NCI-H187 (cell line): ENCODE measurements at regions not wholly inside any gene's neighbourhood (a gene's known extent, or its start where the extent isn't known, plus 50 kb on each side); places are given as distances from the start of the nearest gene placed in this dataset.
"Not testable (repeated sequence)": the region's sequence is repeated elsewhere in the genome, so short reads cannot be mapped to it uniquely, and the experiment has no call there.

ENCODE experiments used
- DNase-seq, 2 experiments: peaks; one replicate each; lab custom pipeline; 2025; lab: John Stamatoyannopoulos, UW

DNA sequence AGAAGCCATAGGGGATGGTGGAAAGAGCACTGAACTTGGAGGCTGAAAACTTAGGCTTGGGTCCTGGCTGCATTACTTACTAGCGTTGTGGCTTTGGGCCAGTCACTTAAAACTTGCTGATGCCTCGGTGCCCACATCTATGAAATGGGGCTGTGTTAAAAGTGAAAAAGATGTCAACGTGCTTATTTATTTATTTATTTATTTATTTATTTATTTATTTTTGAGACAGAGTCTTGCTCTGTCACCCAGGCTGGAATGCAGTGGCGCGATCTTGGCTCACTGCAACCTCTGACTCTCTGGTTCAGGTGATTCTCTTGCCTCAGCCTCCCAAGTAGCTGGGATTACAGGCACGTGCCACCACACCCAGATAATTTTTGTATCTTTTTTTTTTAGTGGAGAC lies 94.3 kb downstream of the MRM1 start:
- DNase-seq: not testable (repeated sequence)

DNA sequence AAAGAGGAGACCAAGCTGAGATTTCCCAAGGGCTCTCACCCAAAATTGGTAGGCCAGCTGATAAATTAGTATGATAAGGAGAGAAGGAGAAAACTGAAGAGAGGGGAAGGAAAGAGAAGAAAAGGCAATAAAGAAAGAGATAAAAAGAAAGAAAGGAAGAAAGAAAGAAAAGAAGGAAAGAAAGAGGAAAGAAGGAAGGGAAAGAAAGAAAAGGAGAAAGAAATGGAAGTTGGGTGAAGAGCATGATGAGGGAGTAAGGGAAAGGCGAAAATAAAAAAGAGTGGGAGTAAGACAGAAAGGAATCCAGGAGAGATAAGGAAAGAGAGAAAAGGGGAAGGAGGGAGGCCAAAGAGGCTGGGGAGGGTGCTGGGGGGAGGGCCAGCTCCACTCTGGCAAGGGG lies 95.4 kb downstream of the MRM1 start:
- DNase-seq: no peak

DNA sequence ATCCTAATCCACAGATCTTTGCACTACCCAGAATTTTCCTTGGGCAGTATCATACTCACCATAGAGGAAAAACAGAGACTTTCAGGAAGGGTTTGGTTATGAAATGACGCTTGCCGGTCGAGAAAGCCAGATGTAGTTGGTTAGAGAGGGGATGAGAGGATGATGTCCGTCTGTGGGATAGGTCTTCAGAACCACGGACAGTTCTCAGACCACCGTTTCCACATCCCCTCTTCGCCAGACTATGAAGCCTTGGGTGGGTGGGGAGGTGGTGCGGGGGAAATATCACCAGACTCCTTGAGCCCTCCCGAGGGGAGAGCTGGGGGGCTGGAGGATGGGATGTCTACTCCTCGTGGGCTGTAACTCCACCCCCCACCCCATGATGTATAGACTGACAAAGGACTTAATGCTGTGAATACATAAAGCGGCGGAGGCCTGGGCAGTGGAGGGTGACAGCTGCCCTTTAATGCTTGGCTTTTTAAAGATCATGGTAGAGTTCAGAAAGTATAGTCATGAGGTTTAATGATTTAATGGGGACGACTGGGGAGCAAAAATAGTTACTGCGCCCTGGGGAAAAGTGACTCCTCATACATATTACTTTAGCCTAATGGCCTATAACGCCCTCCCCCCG lies 96.6 kb downstream of the MRM1 start:
- DNase-seq: no peak

DNA sequence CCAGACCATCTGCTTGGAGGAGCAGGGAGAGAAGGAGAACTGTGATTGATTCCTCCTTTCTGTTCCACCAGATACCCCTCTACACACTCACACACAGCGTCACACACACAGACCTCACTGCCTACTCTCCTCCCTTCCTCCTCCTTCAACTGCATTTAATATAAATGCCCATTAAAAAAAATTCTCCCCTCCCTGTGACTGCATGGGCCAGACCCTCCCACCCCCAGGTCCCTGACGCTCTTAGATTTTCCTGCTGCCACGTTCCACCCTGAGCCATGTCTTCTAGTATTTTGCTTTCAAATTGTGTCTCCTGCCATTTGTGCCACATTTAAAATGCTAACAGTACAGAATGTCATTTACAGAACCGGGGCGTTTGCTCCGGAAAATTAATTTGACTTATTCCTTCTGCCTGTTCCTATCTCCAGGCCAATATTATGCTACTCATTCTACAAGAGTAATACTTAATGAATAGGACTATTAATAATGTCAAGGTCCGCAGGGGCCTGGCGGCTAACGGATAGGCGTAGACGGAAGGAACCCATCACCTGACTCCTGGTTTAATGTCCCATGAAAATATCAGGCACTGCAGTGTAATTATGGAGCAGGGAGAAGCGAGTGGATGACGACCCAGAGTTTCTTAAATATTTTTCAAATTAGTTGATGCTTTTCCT lies 100.2 kb downstream of the MRM1 start:
- no peak for DNase-seq

DNA sequence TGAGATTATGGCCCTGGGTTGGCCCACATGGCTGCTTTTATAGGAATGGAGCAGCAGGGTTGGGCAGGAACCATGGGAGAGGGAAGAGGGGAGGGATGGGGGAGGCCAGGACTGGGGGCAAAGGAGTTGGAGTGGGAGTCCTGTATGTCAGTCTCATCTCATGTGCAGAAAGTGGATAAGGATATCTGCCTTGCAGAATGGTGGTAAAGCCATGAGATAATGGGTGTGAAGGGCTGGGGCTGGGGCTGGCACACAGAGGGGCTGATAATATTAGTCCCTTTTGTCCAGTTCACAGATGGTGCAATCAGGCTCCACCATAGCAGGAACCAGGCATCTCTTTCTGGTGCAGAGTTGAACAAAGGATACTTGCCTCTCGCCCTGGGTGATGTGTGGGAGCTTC lies 101.3 kb downstream of the MRM1 start:
- DNase-seq: no peak

DNA sequence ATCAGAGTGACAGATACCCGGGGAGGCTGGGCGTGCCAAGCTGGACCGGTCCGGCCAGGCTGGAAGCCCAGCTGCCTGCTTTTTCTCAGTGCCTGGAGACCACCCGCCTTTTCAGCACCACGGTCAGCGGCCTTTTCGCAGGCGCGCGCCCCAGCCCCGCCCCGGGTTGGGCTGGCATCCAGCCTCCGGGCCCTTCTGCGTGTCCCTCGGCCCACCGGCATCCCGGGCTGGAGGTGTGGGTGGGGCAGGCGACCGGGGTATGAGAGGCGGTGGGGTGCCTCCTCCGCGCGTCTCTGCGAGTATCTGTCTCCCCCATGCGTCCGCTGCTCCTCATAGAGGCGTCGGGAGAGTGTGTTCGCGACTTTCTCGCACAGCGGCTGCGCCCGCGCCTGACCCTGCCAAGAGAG lies 102.5 kb downstream of the MRM1 start:
- no peak for DNase-seq

DNA sequence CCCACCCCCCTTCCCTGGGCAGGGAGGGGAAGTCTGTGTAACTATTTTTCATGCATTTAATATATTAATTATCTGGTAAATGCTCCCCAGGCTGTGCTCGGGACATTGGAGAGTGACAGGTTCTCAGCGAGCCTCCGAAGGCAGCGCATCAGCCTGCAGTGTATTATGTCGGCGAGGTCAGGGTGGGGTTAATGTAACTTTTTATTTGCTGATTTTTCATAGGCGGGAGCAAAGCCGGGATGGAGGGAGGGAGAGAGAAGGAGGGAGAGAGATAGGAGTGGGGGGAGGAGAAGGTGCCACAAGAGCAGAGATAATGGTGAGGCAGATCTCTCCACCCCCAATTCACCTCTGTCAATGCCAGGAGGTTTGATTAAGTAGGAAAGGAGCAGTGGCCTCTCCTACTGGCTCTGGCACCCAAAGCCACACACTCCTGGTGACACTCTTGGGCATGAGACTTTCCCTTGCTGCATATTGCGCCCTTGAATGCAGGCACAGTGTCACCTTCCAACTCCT lies 104.0 kb downstream of the MRM1 start:
- DNase-seq: no peak

DNA sequence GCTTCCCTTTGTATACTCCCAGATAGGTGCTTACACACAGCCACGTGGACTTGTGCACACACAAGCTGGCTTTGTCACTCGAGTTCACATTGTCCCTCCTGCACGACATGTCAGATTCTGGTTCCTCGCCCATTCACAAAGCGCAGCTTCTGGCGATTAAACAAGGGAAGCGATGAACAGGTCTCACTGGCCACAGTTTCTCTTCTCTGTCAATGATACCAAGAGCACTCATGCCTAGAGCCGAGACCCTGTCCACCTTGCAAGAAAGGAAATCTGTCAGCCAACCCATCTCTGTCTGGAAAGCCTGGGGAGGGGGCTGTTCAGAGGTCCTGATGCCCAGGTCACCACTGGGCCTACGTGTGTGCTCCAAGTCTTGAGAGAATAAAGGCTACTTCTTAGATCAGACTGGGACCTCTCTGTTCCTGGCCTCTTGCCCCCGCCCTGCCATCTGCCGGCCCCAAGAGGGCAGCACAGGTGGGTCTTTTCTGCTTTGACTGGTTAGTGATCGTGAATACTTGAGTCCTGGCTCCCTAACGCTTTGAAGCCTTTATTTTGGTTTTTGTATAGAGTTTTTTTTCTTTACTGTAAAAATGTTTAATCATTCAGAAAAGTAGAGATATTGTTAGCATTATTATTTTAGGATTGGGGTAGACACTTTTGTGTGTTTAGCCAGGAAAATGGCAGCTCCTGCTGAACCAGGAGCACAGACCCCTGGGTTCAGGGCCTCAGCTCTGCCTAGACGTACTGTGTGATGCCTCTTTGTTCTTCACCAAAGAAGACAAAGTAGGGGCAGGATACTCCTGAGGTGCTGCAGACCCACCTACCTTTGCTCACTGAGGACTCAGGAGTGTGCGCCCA lies 104.7 kb downstream of the MRM1 start:
- DNase-seq: peak in 1 of 2 experiments; percentile 12

DNA sequence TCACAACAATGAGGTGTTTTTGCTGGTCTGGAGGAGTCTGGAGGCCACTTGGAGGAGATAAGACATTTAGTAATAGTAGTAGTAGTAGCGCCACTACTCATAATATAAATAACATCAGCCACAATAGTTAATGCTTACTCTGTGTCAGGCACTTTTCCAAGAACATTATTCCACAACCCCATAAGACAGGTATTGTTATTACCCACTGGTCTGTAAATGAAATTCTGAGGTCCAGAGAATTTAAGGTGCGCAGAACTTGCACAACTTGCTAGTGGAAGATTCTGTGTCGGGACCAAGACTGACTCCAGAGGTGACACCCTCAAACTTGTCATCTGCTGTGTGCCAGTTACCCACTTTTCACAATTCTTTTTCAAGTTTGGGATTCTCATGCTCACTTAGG lies 106.5 kb downstream of the MRM1 start:
- DNase-seq: no peak

DNA sequence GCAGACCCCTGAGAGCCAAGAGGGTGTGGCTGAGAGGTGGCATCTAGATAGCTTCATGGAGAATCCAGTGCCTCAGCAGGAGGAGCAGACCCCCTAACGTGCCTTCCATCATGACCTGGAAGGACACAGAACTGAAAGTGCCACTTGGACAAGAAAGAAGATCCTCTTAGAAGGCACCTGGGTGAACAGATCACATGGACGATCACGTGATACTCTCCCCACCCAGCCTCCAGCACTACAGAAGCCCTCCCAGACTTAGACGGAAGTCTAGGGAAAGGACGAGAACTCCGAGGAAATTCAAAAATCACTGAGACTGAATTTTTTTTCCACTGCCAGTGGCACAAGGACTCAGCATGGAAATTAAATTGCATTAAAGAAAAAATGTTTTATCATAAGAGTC lies 113.4 kb downstream of the MRM1 start:
- no peak for DNase-seq

DNA sequence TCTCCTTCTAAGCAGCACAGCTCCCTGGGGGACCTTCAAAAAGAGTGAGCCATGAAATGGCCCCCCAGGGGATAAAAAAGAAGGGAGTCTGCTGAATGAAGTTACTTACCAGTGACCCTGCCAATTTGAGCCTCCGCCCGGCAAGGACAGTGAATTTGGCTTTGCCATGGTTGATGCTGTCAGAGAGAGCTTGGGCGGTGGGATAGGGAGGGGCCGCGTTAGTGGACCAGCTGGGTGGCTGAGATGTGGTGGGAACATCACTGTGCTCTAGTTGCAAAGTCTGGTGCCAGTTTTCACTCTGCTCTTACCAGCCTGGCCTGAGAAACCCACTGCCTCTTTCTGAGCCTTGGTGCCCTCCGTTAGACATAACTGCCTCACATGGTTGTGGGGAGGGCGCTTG lies 114.6 kb downstream of the MRM1 start:
- no peak for DNase-seq

DNA sequence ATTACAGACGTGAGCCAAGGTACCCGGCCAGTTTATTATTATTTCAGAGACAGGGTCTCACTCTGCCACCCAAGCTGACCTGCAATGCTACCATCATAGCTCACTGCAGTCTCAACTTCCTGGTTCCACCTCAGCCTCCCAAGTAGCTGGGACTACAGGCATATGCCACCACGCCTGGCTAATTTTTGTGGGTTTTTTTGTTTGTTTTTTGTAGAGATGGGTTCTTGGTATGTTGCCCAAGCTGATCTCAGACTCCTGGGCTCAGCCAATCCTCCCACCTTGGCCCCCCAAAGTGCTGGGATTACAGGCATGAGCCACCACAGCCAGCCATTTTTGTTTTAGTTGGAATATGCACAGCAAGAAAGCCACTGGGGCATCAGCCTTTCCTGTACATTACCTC lies 115.7 kb downstream of the MRM1 start:
- no peak for DNase-seq

DNA sequence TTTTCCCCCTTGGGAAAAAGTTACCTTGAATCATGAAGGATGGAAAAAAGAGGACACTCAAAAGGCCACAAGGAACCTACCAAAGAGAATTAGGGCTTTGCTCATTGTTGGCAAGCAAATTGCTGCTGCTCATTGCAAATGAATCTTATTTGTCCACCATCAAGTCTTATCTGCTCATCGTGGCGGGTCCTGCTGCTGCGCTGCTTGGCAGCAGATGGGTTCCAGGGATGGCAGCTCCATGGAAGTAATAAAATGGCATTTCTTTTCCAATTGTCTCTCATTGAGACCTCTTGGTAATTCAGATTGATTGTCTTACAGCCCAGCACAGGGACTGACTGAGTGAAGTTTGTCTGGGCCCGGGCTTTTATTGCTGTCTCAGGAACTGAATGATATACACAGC lies 118.7 kb downstream of the MRM1 start:
- DNase-seq: no peak

DNA sequence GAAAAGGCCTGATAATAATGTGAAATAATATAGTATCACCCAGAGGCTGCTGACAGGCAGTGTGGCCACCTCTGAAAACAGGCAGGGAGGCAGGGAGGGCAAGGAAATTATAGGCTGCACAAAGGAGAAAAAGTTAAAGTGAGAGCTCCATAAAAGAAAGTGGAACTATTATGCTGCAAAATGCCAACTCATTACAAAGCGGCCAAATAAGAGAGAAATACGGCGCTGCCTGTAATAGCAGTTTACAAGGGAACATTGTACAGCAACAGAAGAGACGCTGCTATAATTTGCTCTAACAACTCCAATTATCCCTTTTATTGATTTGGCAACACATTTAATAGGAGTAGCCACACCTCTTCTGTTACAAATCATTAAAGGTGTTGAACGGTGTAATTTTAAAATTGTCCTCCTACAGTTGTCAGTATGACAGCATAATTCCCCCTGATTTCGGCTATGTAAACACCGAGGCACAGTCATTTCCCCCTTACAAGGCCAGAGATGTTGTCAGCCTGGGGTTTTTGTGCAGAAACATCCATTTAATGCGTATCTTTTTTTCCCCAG lies 120.3 kb downstream of the MRM1 start:
- no peak for DNase-seq

DNA sequence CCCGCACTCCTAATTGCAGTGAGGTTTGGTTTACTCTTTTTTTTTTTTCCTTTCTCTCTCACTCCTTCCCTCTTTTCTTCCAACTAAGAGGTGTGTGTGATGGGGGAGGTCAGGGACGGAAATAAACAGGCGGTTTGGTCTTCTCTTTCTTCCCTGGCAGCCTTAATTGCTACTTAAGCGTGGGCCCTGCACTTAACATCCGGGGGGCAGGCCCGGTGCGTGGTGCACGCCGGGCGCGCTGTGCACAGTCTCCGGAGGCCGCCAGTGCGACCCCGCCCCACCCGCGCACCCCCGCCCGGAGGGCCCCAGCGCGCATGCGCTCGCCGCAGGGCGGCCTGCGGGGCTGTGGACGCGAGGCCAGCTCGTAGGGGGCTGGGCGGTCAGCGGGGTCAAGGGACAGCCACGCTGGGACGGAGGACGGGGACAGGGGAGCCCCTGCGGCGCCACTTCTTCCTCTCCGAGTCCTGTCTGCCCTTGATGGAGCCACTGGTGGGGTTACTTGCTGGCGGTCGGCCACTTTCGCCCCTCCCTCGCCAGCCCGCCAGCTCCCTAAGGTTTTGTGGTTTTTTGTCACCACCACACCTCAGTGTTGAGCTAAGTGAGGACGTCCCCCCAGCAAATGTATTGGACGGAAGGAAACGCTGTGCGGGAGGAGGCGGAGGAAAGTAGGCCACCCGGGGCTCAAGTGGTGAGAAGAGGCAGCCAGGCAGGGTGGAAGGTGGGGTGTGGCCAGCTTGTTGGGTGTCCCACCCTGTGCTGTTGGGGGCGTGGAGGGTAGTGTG lies 120.9 kb downstream of the MRM1 start:
- peak; percentile 58 to 75 for DNase-seq

DNA sequence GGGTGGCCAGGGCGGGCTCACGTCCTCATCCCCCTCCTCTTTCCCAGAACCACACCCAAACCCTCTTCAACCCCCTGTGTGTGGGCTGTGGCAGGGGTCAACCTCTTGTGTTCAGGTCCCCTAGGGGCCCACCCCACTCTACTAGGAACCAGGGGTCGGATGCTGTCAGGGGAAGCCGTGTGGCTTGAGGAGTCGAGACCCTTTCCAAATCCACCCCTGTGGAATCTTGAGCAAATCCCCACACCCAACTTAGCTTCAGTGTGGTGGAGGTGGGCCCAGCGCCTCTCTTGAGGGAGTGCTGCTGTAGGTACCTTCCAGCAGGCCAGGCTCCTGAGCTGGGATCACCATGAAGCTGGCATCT lies 121.5 kb downstream of the MRM1 start:
- no peak for DNase-seq

DNA sequence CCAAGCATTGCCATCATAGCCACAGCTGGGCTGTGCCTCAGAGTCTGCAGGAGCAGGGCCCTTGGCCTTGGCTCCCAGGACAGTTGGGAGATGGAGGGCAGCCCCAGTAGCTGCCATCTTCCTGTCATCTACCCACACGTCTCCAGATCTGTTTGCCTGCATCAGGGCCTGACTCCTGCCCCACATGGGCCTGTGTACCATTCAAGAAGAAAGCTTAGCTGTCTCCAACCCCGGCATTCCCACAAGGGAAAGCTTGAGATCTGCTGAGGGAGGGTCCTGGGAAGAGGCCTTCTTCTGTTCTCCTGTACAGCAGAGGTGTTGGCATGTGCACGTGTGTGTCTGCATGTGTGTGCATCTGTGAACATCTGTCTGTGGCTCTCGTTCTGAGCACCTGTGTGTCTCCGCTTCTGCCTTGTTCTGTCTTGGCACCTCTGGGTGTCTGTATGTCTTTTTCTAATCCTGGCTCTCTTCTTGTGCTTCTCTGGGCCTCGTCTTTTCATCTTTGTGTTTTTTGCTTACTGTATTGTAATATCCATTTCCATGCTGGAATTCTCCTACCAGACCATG lies 122.2 kb downstream of the MRM1 start:
- DNase-seq: no peak

DNA sequence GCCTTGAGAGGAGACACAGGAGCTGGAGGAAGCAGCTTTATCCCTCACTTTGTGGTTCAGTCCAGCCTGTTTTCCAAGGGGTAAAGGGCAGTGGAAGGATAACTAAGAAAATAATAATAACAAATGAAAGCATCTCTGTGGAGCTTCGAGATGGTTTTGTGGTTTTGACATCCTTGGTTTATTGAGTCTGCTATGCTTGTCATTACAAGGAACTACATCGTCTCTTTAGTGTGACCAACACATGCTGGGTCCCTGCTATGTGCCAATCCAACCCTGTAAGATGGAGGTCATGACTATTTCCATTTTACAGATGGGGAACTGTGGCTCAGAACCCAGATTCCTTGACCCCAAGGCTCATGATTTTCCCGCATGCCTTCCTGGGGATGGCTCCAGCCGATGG lies 124.8 kb downstream of the MRM1 start:
- no peak for DNase-seq

DNA sequence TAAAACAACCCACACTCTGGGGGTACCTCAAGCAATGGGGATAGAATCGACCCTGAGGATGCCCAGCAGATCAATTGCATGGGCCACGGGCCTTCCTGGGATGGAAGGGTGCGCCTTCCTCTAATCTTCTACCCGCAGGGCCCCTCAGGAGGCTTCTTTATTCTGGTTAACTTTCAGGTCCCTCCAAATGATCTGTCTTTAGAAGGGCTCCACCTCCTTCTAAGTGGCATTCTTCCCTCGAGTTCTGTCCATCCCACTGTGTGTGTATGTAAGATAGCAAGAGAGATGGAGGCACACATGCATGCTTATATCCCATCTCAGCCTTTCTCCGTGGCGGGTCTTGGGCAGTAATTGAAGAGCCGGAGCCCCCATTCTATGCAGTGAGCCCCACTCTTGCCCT lies 125.7 kb downstream of the MRM1 start:
- DNase-seq: no peak

DNA sequence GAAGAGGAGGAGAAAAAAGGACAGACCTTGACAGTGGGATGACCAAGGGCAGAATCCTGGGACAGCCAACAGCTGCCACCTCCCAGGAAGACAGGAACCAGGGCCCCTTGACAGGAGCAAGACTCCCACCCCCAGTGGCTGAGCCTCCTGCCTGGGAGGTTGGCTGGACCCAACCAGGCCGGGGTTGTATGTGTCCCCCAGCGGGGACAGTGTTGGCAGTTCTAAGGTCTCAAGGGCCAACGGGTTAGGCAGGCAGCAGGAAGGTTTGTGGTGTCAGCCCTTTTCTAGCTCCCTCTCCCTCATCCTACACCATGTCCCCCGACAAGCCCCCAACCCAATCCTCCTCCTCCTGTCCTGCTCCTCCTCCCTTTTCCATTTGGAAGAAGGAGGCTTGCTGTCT lies 126.2 kb downstream of the MRM1 start:
- no peak for DNase-seq
